BLaER1 treated with 17β-estradiol and CSF1 and Interleukin-3, amounts not matched to agents 10 nM and 100 nM (cell line): ENCODE measurements at regions not wholly inside any gene's neighbourhood (a gene's known extent, or its start where the extent isn't known, plus 50 kb on each side); places are given as distances from the start of the nearest gene placed in this dataset.
"Not testable (repeated sequence)": the region's sequence is repeated elsewhere in the genome, so short reads cannot be mapped to it uniquely, and the experiment has no call there.

Experiments used
- H3K27ac ChIP-seq, 11 experiments: shearing (Covaris generic); formaldehyde crosslinking; 2 replicates each; pipeline ENCODE4 v1.8.1; 2022
- H3K27me3 ChIP-seq, 11 experiments: shearing (Covaris generic); formaldehyde crosslinking; 2 replicates each; pipeline ENCODE4 v1.8.1; 2022
- H3K36me3 ChIP-seq, 11 experiments: shearing (Covaris generic); formaldehyde crosslinking; 2 replicates each; pipeline ENCODE4 v1.8.1; 2022
- H3K4me1 ChIP-seq, 10 experiments: shearing (Covaris generic); formaldehyde crosslinking; 2 replicates each; pipeline ENCODE4 v1.8.1; 2022
- H3K4me2 ChIP-seq, 11 experiments: shearing (Covaris generic); formaldehyde crosslinking; 2 replicates each; pipeline ENCODE4 v1.8.1; 2022
- H3K4me3 ChIP-seq, 10 experiments: shearing (Covaris generic); formaldehyde crosslinking; 2 replicates each; pipeline ENCODE4 v1.8.1; 2022
- H3K9ac ChIP-seq, 11 experiments: shearing (Covaris generic); formaldehyde crosslinking; 2 replicates each; pipeline ENCODE4 v1.8.1; 2022
- H3K9me3 ChIP-seq, 11 experiments: shearing (Covaris generic); formaldehyde crosslinking; replicated peaks in 1 of 11; 2 replicates each; pipeline ENCODE4 v1.8.1; 2022
- H4K20me1 ChIP-seq, 11 experiments: shearing (Covaris generic); formaldehyde crosslinking; 2 replicates each; pipeline ENCODE4 v1.8.1; 2022
- Cebpa-rat ChIP-seq, 11 experiments: shearing (Covaris generic); IDR thresholded peaks; 2 replicates each; pipeline ENCODE4 v1.8.1; 2022

DNA sequence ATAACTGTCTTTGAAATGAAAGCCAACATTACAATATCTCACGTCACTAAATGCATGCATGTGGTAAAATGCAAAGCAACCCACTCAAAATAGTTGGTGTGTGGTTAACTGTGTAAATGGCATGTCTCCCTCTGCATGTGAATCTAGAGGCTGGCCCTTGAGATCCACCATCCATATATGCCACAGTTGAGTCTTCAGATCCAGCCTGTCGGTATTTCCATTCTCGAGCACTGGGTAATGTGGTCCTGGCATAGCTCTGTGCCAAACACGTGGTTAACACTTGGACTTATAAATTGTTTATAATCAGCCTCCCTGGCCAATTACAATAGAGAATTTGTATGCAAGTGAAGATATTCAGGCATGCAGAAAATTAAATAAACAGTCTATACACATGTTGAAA lies 90.3 kb downstream of the LYZL1 start:
- Histone ChIP-seq H4K20me1 (no peaks in the 10 kb centered on the region), H3K36me3 (no peaks in the 10 kb centered on the region), H3K27ac (no peak overlapping the region), H3K4me1 (peaks cover 10 to 44% (median 38%) of the 10 kb centered on the region in 10 experiments; a peak in 19 of 20 replicates), H3K27me3 (peaks cover 0 to 10% (median 0%) of the 10 kb centered on the region in 11 experiments; a peak in 3 of 22 replicates), H3K9ac (no peak overlapping the region), H3K4me3 (no peak overlapping the region), H3K4me2 (peak overlapping the region in 1 of 11 experiments; percentile 70; a peak in 2 of 22 replicates), H3K9me3 (0 out of 22 replicates have a peak, but pooled peaks cover 0 to 3% (median 0%) of the 10 kb centered on the region in 11 experiments)
- TF ChIP-seq Cebpa-rat (IDR thresholded peaks at IDR 0.05), result no peak

DNA sequence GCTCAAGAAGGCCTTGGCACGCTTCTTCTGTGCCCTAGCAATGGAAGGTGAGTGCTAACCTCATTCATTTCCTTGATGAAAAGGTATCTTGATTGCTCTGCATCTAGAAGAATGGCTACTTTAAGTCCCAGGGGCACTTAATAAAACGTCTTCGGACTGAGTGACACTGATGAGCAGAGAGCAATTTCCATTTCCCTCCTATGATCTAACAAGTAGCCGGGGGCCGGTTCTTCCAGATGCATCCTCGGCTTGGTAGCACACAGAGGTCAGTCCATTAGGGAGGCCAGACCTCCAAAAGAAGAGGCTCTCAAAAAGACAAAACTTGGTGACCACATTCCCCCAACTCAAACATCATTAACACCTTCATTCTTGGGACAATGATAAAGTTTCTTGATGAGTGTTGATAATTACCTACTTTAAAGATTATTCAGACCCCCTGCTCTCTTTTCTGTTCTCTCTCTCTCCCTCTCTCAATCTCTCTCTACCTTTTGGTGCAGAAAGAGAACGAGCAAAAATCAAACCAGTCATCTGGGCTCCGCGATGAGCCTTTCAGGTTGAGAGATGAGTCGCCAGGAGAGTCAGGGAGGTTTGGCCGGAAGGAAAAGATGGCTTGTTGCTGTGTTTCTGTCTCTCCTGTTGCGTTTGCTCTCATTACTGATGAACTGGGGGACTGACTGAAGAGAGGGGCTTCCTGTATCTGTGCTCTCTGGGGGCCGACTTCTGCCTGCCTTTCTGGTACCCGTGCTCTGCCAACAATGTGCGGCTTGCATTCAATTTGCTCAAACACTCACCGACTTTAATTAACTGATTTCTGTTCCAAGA lies 91.1 kb downstream of the LYZL1 start:
- Histone ChIP-seq H3K4me2 (peak overlapping the region in 9 of 11 experiments; percentile 33 to 79 (median 71); a peak in 18 of 22 replicates), H3K4me1 (peaks cover 10 to 44% (median 38%) of the 10 kb centered on the region in 10 experiments; a peak in 19 of 20 replicates), H3K27me3 (peaks cover 0 to 10% (median 0%) of the 10 kb centered on the region in 11 experiments; a peak in 3 of 22 replicates)
- H4K20me1 ChIP-seq, H3K9ac ChIP-seq, H3K36me3 ChIP-seq, H3K27ac ChIP-seq, H3K9me3 ChIP-seq, H3K4me3 ChIP-seq: not testable (repeated sequence)

DNA sequence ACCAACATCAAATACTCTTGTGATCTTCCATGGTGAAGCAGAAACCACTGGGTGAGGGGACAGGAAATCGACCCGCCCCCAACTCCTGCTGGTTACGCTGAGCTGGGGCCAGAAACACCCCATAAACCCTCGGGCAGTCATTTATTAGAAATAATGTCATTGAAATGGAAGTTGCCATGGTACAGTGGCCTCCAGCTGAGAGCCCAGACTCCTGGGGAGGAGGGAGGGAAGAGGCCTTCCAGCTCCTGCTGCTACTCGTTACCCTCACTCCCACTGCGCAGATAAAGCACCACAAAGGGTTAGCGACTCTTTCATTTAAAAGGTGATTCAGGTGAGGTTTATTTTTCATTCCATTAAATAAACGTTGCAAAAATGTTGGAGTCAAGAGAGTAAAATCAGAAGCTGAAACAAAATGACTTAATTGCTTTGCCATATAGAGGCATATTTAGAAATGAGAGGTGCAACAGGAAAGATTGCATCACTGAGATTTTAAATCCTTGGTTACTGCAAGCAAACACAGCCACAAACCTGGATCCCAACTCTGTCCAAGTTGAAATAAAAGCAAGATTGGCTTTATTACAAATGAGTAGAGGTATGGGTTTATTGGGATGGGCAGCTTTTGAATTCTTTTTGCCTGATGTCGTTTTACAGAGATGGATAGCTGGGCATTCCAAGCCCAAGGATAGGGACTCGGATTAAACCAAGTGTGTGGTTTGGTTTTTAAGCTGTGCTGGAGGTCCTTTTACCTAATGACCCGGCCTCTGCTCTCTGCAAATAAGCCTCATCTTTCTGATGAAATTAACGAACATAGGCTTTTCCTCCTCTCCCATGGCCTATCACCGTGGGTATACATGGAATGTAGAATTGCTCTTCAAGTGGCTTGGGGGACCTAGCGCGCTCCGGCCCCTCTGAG lies 92.0 kb downstream of the LYZL1 start:
- not testable (repeated sequence) for H3K36me3 ChIP-seq, H3K9me3 ChIP-seq, H3K9ac ChIP-seq, H3K4me3 ChIP-seq, H4K20me1 ChIP-seq, H3K27ac ChIP-seq
- Histone ChIP-seq H3K27me3 (peaks cover 0 to 10% (median 0%) of the 10 kb centered on the region in 11 experiments; a peak in 3 of 22 replicates), H3K4me2 (peak overlapping the region in 9 of 11 experiments; percentile 33 to 79 (median 71); a peak in 18 of 22 replicates), H3K4me1 (peaks cover 10 to 47% (median 38%) of the 10 kb centered on the region in 10 experiments; a peak in 19 of 20 replicates)

DNA sequence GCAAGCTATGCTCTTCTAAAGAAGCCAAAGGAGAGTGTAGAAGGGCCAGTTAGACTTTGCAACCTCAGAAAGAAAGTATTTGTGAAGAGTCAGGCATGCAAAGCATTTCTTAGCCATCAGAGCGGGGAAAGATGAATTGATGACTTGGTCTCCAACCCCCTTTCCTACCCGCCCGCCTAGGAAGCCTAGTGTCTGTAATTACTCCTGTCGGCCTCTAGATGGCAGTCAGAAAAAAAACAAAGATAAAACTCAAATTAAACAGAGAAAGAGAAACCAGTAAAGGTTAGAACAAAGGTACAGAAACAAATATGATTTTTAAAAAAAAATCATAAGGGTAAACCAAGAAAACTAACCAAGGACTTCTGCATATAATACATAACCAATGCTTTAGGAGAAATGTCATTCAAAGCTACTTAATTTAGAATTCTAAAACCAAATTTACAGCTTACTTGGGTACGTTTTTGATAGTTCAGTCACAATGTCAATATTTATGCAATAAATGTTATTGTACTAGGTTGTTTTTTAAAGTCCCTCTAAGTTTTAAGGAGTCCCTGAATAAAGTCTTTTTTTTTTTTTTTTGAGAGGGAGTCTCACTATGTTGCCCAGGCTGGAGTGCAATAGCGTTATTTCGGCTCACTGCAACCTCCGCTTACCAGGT lies 97.6 kb downstream of the LYZL1 start:
- no peak overlapping the region for H3K27ac ChIP-seq
- TF ChIP-seq Cebpa-rat (IDR thresholded peaks at IDR 0.05), result no peak
- no peaks in the 10 kb centered on the region for H4K20me1 ChIP-seq
- H3K9ac ChIP-seq, result no peak overlapping the region
- no peak overlapping the region for H3K4me3 ChIP-seq
- H3K4me2 ChIP-seq, result no peak overlapping the region
- 0 out of 22 replicates have a peak, but pooled peaks cover 0 to 3% (median 0%) of the 10 kb centered on the region in 11 experiments for H3K9me3 ChIP-seq
- no peaks in the 10 kb centered on the region for H3K36me3 ChIP-seq
- peaks cover 10 to 25% (median 22%) of the 10 kb centered on the region in 10 experiments; a peak in 19 of 20 replicates for H3K4me1 ChIP-seq
- H3K27me3 ChIP-seq, result no peaks in the 10 kb centered on the region

DNA sequence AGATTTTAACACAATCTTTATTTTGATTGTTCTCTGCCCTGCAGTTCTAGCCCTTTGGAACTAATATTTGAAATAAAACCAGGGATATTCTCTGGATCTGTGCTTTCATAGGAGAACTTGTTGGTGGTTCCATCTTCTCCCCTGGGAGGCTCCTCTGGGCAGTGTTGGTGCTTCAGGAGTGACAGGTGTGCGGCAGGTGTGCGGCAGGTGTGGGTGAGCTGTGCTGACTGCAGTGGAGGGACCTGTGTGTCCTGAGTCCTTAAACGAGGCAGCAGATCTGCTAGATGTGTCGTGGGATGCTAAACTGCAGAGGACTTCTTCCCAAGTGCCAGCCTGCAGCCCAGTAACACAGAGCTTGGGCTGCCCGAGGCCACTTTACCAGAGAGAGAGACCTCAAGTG lies 98.4 kb downstream of the LYZL1 start:
- Histone ChIP-seq H3K4me2 (no peak overlapping the region), H3K27ac (no peak overlapping the region), H3K27me3 (no peaks in the 10 kb centered on the region), H3K36me3 (no peaks in the 10 kb centered on the region), H3K4me1 (peaks cover 7 to 17% (median 14%) of the 10 kb centered on the region in 10 experiments; a peak in 19 of 20 replicates), H3K9me3 (0 out of 22 replicates have a peak, but pooled peaks cover 0 to 3% (median 0%) of the 10 kb centered on the region in 11 experiments), H3K4me3 (no peak overlapping the region), H4K20me1 (no peaks in the 10 kb centered on the region), H3K9ac (no peak overlapping the region)
- TF ChIP-seq Cebpa-rat (IDR thresholded peaks at IDR 0.05), result no peak

DNA sequence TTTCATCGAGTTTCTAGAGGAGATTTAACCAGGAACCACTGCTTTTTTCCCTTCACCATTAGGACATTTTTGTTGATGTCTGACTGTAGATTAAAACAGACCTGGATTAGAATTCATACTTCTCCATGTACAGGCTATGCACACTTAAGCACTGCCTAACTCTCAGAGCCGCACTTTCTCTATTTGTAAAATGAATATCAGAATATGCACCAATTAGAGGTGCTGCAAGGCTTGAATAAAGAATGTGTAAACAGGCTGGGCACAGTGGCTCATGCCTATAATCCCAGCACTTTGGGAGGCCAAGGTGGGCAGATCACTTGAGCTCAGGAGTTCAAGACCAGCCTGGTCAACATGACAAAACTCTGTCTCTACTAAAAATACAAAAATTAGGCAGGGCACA lies 99.2 kb downstream of the LYZL1 start:
- H3K4me2 ChIP-seq, H3K27ac ChIP-seq, H3K4me3 ChIP-seq, H3K36me3 ChIP-seq, H3K27me3 ChIP-seq, H3K9ac ChIP-seq, H4K20me1 ChIP-seq, H3K4me1 ChIP-seq, H3K9me3 ChIP-seq: not testable (repeated sequence)

DNA sequence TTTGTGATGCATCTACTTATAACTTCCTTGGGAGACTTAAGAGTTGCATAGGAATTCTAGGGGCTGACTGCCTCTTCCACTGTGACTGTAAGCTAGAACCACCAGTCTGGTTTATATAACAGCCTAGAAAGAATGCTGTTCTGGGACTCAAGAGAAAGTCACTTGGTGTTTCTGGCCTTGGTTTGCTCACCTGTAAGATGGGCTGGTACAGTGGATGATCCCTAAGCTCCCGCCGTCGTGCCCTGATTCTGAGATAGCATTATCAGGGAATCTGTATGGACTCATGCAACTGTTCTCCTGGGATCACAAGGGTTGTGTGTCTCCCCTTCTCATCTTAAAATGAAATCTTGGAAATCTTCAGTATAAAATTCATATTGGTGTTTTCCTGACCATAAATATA lies 100.6 kb downstream of the LYZL1 start:
- H3K4me3 ChIP-seq, result no peak overlapping the region
- no peak for TF ChIP-seq Cebpa-rat (IDR thresholded peaks at IDR 0.05)

DNA sequence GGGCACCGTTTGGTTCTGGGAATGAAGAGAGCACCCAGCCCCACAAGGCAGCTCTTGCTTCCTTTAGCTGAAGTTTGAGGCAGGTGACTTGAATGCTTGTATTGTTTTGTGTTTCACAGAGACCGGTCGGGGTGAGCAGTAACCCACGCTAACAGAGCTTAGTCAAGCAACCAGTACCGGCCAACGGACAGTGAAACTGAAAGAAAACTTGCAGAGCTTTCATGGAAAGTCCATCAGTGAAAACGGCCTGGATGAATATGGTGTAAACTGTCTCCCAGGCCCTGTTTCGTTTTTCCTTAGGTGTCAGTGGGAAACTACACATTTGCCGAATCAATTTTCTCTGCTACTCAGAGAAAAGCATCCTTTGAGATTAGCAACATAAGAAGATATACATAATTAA lies 101.1 kb downstream of the LYZL1 start:
- no peak overlapping the region for H3K27ac ChIP-seq
- no peak overlapping the region for H3K4me2 ChIP-seq
- no peaks in the 10 kb centered on the region for H3K36me3 ChIP-seq
- H3K9me3 ChIP-seq, result no peaks in the 10 kb centered on the region
- no peak for TF ChIP-seq Cebpa-rat (IDR thresholded peaks at IDR 0.05)
- H3K27me3 ChIP-seq, result no peaks in the 10 kb centered on the region
- no peaks in the 10 kb centered on the region for H4K20me1 ChIP-seq
- no peak overlapping the region for H3K9ac ChIP-seq
- H3K4me1 ChIP-seq, result 0 out of 20 replicates have a peak, but pooled peaks cover 0 to 5% (median 0%) of the 10 kb centered on the region in 10 experiments
- no peak overlapping the region for H3K4me3 ChIP-seq

More for the DNA sequence above, 100.6 kb downstream of the LYZL1 start:
- no peaks in the 10 kb centered on the region for H3K36me3 ChIP-seq
- H3K4me1 ChIP-seq, result 0 out of 20 replicates have a peak, but pooled peaks cover 0 to 5% (median 0%) of the 10 kb centered on the region in 10 experiments
- no peaks in the 10 kb centered on the region for H4K20me1 ChIP-seq
- H3K27ac ChIP-seq, result no peak overlapping the region
- no peak overlapping the region for H3K9ac ChIP-seq
- no peak overlapping the region for H3K4me2 ChIP-seq
- H3K27me3 ChIP-seq, result no peaks in the 10 kb centered on the region
- H3K9me3 ChIP-seq, result no peaks in the 10 kb centered on the region
